HG03521 (cell line): ENCODE measurements at regions not wholly inside any gene's neighbourhood (a gene's known extent, or its start where the extent isn't known, plus 50 kb on each side); places are given as distances from the start of the nearest gene placed in this dataset.
A peak's percentile ranks its signal among the peaks of the same experiment; 100 is the strongest.

Source experiments
- ATAC-seq: cut with Tn5 transposase; IDR thresholded peaks from one replicate; pipeline ENCODE4 v1.9.1; 2021; ENCODE audit warnings: mild to moderate bottlenecking, moderate library complexity; ENCODE audit not compliant: unreplicated experiment

GRCh38 chr2:18209934-18210639 lies 331.6 kb downstream of the KCNS3 start:
- ATAC-seq = no peak

- ATAC-seq = no peak
Observed at GRCh38 chr2:18208956-18209355, 330.5 kb downstream of the KCNS3 start.

DNA sequence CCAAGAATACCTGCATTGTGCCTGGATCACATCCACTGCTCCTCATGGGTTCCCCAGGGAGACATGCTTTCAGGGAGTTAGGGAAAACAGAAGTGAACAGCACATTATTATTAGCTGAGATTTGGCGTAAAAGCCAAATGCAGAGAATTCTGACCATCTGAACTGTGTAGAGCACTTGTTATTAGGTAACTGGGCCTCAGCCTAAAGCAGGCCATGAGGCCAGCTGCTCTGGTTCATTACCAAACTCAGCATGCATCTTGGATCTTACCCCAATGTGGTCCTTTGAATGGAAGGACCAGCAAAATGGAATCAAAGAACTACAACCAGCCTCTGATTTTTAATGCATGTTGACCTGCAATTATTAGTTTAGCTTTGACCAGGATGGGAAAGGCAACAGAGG lies 322.3 kb downstream of the KCNS3 start:
- ATAC-seq = no peak

DNA sequence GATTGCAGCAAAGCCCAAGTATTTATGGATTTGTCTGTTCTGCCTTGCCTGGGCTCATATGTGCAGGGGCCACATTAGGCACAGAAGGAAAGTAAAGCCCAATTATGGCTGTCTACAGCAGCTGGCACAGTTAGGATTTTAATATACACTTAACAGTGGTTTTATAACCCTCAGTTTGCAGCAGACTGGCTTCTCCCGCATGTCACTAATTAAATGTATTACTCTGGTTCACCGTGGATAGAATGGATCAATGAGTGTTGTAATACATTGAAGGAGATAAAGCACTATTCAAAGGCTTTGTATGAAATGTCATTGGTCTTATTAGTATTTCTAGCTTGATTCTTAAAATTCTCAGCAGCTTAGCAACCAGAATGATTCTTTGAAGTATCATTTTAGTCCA lies 320.2 kb downstream of the KCNS3 start:
- no peak for ATAC-seq

DNA sequence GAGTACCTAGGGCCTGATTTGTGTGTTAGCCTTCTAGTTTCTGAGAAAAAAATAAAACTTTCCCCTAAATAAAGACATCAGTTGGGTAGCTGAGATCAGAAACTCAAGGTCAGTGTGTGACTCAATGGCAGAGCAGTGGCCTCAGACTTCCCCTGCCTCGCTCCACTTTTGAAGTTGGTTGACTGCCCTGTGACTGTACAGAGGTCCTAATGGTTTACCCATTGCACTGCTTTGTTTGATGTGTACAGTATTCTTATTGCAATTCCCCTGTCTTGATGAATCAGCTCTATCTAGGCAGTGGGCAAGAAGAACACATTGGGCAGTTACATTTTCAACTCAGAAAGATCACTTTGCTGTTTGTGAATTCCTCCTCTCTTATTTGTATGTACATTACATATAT lies 315.7 kb downstream of the KCNS3 start:
- no peak for ATAC-seq

DNA sequence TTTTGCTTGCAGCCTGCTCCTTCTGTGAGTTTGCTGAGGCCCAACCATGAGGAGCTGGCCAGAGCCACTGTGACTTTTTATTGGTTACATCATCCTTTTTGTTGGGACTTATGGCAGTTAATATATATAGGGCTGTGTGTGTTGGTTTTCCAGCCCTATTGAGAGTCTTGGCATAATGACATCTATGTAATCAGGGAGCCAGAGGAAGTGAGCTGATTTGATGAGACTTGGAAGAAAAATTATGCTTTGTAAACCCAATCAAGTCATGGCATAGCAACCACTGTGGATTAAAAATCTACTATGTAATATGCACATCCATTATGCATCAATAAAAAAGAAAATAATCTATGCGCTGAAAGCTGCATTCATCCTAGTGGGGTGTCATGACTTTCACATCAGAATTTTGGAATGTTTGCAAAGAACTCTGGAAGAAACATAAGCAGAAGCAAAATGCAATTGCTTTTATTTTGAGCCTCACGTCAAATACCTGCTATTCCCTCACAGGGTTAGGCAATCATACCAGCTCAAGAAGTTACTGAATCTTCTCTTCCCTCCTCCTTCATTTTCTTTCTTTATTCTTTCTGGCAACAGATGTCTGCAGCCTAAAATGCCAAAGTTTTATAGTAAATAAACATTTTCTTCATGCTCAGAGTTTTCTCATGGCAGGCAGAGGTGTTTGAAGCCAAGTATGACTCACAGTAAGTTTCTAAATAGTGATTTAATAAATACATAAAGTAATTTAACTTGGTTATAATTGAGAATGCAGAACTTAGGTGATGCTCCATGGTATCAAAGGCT lies 308.5 kb downstream of the KCNS3 start:
- no peak for ATAC-seq

DNA sequence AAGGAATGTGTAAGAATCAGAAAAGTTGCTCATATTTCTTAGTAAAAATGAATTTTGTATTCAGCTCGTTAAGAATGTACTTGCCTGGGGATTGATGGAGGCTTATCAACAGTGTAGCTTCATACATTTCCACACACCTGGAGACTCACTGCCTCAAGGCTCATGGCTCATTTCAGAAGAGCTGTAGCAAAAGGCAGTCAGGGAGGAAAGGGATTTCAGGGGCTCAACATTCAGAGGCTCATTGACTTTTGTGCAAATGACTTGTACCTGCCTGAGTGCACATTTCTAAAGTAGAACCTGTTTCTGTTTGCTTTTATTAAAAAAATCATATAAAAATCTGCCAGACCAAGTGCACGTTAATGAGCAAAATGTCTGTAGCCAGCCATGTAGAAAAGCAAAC lies 304.4 kb downstream of the KCNS3 start:
- no peak for ATAC-seq

DNA sequence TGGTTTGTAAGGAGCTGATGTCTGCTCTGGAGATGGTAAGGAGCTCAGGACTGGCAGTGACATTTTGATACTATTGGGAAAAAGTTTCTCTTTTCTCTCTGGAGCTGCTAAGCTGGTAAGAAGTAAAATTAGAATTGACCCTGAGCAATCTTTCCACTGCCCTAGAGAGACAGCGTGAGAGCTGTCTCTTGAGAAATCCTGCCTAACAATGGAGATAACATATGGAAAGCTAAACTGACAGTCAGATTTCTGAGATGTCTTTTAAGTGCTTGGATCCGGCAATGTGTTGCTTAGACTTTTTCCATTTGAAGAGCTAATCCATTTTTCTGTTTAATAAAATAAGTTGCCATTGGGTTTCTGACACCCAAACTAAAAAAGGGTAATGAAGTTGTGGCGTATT lies 302.4 kb downstream of the KCNS3 start:
- ATAC-seq = no peak

DNA sequence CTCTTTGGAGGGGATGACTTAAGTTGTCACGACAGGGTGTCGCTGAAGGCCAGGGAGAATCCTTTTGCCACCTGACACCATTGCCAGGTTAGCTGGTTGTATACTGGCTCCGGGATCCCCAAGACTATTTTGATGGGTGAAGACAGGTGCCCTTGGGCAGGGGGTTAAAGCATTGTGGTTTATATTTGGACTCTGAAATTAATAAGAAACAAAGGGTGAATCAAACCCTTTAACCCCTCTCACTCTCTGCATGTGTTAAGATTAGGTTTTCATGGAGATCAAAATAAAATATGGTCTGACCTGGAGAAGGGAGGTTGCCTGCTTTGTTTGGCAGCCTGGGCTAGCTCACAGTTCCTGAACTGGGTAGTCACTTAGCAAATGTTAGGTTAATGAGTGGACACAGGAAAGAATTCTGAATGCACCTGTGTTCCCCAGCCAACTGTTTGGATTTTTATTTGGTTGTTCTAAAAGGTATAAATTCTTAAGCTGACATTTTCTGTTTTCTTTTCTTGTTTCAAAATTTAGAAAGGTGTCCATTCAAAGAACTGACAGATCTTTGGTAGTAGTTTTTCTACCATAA lies 301.7 kb downstream of the KCNS3 start:
- ATAC-seq = no peak

GRCh38 chr2:18178736-18179349 lies 300.4 kb downstream of the KCNS3 start:
- peak; percentile 88 for ATAC-seq

DNA sequence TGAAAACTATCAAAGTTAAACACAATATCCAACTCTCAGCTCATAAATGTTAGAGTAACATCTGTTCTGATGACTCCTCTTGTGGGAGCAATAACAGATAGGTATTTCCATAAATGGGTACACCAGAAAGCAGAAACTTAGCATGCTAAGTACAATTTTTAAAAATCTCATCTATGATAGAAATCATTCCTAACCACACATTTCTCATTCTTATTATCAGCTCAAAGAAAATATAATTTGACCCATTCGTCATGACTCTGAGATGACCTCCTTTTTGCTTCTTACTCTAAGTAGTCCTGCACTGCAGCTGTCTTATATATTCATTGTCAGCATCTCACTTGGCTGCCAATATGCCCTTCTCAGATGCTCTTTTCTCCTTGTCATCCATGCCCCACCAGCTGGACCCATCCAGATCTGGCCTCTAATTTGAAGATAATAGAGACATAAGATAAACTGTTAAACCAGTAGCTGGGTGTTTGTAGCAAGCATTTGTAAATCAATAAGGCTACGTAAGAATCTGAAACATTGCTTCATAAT lies 298.3 kb downstream of the KCNS3 start:
- ATAC-seq = no peak

- no peak for ATAC-seq
Observed at GRCh38 chr2:18172607-18173006, 294.1 kb downstream of the KCNS3 start.

DNA sequence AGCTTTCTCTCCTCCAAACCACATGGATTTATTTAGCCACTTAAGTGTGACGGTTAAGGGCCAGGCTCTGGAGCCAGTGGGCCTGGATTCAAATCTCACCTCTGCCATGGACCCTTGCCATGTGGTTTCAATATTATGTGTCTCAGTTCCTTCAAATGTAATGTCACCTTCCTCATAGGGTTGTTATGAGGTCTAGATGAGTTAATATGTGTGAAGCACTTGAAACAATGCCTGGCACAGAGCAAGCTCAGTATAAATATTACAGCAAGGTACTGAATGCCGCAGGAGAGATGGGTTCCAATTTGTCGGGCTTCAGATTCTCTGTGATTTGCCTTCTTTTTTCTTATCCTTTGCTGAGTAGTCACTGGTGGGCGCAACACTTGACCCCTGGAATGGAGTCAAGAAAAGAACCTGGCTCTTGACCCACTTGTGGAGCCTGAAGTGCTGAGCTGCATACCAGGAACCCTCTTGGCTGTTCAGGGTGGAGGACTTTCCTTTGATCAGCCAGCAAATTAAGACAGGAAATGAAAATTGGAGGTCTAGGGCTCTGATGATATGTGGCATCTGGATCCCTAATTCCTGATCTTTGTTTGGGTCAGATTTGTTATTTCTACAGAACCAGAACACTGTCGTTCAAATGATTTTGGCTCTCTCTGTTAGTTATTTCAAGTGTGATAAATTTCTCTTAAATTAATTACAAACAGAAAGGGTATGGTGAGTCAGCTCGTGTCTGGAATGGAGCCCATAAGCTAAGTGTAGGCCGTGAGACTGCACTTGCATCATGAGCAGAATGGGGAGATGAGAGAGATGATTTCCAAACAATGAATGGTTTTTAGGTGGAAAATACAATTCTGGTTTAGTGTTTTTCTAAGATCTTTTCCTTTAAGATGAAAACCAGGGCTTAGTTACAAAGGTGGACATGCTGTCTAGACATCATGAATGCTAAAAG lies 293.0 kb downstream of the KCNS3 start:
- ATAC-seq = no peak

DNA sequence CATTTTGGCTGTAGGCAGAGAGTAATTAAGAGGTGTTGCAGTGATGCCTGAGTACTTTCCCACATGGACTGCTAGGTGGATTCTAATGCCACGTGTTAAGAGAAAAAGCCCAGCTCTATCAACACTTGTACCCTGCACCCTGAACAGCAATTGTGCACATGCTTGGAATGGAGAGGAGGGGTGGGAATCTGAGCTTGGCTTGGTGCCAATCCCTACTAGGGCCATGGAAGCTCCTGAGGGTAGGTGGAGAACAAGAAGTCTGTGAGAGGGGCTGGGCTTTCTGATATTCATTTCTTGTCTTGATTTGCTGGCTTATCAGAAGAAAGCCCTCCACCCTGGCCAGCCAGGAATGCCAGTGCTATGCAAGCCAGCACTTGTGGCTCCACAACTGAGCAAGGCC lies 292.2 kb downstream of the KCNS3 start:
- ATAC-seq = no peak

DNA sequence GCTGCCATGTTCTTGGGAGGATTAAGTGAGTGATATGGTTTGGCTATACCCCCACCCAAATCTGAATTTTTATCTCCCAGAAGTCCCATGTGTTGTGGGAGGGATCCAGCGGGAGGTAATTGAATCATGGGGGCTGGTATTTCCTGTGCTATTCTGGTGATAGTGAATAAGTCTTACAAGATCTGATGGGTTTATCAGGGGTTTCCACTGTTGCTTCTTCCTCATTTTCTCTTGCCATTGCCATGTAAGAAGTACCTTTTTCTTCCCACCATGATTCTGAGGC lies 291.4 kb downstream of the KCNS3 start:
- no peak for ATAC-seq

GRCh38 chr2:18169121-18169892 lies 290.8 kb downstream of the KCNS3 start:
- ATAC-seq = no peak

DNA sequence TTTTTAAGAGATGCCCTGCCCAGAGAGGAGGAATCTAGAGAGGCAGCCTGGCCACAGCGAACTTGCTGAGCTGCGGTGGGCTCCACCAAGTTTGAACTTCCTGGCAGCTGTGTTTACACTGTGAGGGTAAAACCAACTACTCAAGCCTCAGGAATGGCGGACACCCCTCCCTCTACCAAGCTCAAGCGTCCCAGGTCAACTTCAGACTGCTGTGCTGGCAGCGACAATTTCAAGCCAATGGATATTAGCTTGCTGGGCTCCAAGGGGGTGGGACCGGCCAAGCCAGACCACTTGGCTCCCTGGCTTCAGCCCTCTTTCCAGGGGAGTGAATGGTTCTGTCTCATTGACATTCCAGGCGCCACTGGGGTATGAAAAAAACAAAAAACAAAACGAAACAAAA lies 289.4 kb downstream of the KCNS3 start:
- no peak for ATAC-seq

DNA sequence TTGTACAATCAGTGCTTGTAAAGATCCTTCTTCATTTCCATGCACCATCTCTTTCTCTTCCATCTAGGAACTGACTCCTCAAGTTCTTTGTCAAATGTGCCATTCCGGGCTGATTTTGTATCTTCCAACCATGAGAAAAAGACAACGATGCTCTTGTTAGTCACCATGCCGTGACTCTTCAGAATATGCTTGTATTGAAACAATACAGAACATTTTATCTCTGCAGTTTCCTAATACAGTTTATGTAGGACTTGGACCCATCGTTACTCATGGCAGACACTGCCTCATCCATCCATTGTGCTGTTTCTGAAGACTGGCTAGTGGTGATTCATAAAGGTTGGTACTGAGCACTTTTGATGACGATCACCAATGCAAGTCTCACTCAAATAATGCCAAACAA lies 283.2 kb downstream of the KCNS3 start:
- ATAC-seq = no peak

GRCh38 chr2:18159896-18160295 lies 281.4 kb downstream of the KCNS3 start:
- no peak for ATAC-seq

DNA sequence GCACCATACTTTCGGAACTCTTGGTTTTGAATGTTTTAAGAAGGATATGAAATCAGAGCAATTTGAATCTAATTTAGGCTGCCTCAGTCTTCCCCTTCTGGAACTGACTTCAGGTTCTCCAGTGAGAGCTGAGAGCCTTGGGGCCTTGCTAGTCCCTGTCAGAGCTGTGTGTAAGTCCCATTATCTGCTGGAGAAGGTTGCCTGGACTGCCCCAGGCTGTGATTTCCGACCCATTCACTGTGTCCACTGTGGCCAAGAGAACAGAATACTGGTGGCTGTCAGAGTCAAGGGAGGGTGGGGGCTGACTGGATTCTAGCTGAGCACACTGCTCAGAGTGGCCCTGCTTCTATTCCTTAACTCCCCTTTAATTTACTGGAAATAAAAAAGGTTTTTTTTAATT lies 278.0 kb downstream of the KCNS3 start:
- no peak for ATAC-seq
